Kidney (tissue), 13 donors: ENCODE measurements at regions not wholly inside any gene's neighbourhood (a gene's known extent, or its start where the extent isn't known, plus 50 kb on each side); places are given as distances from the start of the nearest gene placed in this dataset.
A peak's percentile ranks its signal among the peaks of the same experiment; 100 is the strongest.
"Not testable (repeated sequence)": the region's sequence is repeated elsewhere in the genome, so short reads cannot be mapped to it uniquely, and the experiment has no call there.

Experiments used
- DNase-seq, 5 donors: peaks; one replicate each; pipeline ENCODE4 v3.0.0-alpha.2; 2013 to 2020
- FAIRE-seq: peaks from 2 replicates; lab custom pipeline; 2012; peaks lifted over from hg19 to GRCh38; lab: Jason Lieb, UNC
- H3K27ac ChIP-seq, 2 donors: one replicate each; pipeline ENCODE4 v1.7.0; 2013; ENCODE audit warnings: low read depth in 2 of 2, low read length in 2 of 2, inconsistent platforms in 1 of 2
- H3K27me3 ChIP-seq: one replicate; pipeline ENCODE4 v1.7.1; 2013; ENCODE audit warnings: low read length, inconsistent platforms; ENCODE audit not compliant: control insufficient read depth, insufficient read depth
- H3K36me3 ChIP-seq, 3 donors: one replicate each; pipeline versions ENCODE4 v1.7.0 to v1.7.1; 2013; ENCODE audit warnings: low read length in 3 of 3, control low read depth in 1 of 3, inconsistent platforms in 1 of 3; ENCODE audit not compliant: insufficient read depth in 3 of 3, control insufficient read depth in 2 of 3
- H3K4me1 ChIP-seq, 3 donors: one replicate each; pipeline versions ENCODE4 v1.7.0 to v1.7.1; 2013; ENCODE audit warnings: low read length in 3 of 3, inconsistent platforms in 1 of 3, low read depth in 1 of 3; ENCODE audit not compliant: control insufficient read depth in 2 of 3, insufficient read depth in 2 of 3
- H3K4me3 ChIP-seq, 3 donors: one replicate each; pipeline versions ENCODE4 v1.7.0 to v1.8.1; 2013; ENCODE audit warnings: low read length in 3 of 3, control low read depth in 1 of 3, inconsistent platforms in 1 of 3
- H3K9ac ChIP-seq, 3 donors: one replicate each; pipeline versions ENCODE4 v1.7.0 to v1.7.1; 2013; ENCODE audit warnings: low read length in 3 of 3, control low read depth in 1 of 3, inconsistent platforms in 1 of 3
- H3K9me3 ChIP-seq, 3 donors: one replicate each; pipeline versions ENCODE4 v1.7.0 to v1.7.1; 2013; ENCODE audit warnings: low read length in 3 of 3, control low read depth in 1 of 3, inconsistent platforms in 1 of 3; ENCODE audit not compliant: control insufficient read depth in 2 of 3, insufficient read depth in 1 of 3
- intact Hi-C: fragments of 100-400 bp; cut with DNase I; formaldehyde crosslinking; loops from one replicate; pipeline ENCODE4 v1.11.1; 2022
- TF ChIP-seq, protein P1 (sequence below): IDR thresholded peaks from 3 replicates; pipeline ENCODE4 v1.5.1; 2012; ENCODE audit warnings: mild to moderate bottlenecking, moderate library complexity, borderline replicate concordance; ENCODE audit not compliant: insufficient read depth; ENCODE audit errors: extremely low read depth
- donor health status: control.
- donor health status: control.
- donor health status: control.
- donor health status: control.
- donor health status: control.
- donor health status: DM: yes; HTN: yes; CAD: no.
- donor health status: Normal renal cell carcinoma (clear cell type).

DNA sequence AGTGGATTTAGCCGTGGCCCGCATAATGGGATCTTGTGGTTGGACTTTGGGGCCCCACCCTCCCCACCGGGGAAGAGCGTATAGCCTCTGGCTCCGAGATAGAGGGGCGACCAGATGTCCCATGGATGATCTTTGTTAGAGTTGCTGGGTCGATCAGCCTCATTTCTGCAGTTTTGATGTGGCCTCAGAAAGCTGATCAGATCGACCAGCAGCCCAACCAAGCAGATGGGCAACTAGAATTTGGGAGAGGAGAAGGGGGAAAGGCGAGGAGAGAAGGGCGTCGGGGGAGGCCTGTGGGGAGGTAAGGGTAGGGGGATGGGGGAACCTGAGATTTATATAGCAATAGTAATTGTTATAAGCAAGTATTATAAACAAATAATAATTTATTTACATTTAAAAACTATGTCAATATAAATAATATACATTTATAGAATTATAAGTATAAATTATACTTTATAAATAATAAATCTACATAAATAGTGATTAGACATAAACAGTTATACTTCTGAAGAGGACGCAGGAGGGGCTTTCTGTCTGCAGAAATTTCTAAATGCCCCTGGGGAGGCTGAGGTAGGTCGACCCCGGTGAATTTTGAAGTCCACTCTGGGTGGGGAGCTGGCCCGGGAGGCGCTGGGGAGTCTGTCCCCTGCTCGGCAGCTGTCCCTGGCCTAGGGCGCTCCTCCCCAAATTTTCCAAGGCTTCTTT is 136.3 kb downstream of the KCNJ12 start:
- intact Hi-C loops: loop anchor here (5.0 to 10.0 kb wide), 2 partner anchors 58 to 385 kb away; partner anchors contain the start of gene DHRS7B

DNA sequence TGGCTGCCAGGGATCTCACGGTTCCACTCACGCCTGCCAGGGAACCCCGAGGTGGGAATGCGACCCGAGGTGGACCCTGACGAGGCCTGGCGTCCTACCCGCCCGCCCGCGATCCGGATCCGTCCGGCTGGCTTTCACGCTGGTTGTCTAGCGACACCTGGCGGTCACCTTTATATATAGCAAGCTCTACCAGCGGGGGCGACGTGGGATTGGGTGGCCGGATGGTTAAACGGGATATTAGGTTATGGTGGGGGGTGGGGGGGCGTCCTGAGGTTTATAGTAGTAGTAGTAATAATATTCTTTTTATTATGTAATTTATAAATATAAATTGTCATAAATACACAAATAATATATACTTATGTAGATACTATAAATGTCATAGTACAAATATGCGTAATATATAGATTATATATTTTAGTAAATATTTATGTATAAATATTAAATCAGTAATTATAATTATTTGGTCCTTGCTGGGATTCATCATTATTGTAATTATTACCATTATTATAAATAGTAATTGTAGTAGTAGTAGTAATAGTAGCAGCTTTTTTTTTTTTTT is 136.9 kb downstream of the KCNJ12 start:
- Histone ChIP-seq H3K4me3 (peak overlapping the region in 1 of 3 donors; percentile 23), H3K27ac (no peak overlapping the region), H3K36me3 (no peaks in the 10 kb centered on the region), H3K27me3 (peaks cover 2% of the 10 kb centered on the region), H3K9ac (no peak overlapping the region), H3K4me1 (peaks cover 0 to 5% (median 0%) of the 10 kb centered on the region in 3 donors), H3K9me3 (no peaks in the 10 kb centered on the region)
- intact Hi-C loops: loop anchor here (5.0 to 10.0 kb wide), 2 partner anchors 58 to 386 kb away; partner anchors contain the start of gene DHRS7B
- TF ChIP-seq, protein P1, sequence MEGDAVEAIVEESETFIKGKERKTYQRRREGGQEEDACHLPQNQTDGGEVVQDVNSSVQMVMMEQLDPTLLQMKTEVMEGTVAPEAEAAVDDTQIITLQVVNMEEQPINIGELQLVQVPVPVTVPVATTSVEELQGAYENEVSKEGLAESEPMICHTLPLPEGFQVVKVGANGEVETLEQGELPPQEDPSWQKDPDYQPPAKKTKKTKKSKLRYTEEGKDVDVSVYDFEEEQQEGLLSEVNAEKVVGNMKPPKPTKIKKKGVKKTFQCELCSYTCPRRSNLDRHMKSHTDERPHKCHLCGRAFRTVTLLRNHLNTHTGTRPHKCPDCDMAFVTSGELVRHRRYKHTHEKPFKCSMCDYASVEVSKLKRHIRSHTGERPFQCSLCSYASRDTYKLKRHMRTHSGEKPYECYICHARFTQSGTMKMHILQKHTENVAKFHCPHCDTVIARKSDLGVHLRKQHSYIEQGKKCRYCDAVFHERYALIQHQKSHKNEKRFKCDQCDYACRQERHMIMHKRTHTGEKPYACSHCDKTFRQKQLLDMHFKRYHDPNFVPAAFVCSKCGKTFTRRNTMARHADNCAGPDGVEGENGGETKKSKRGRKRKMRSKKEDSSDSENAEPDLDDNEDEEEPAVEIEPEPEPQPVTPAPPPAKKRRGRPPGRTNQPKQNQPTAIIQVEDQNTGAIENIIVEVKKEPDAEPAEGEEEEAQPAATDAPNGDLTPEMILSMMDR: peak; percentile 91
- DNase-seq (peak; percentile 84 to 93 (median 91)), FAIRE-seq (peak; percentile 97)

More for the DNA sequence above, 136.3 kb downstream of the KCNJ12 start:
- DNase-seq: no peak
- H3K27me3 ChIP-seq: peaks cover 2% of the 10 kb centered on the region
- H3K4me3 ChIP-seq: peak overlapping the region in 1 of 3 donors; percentile 23
- H3K9me3 ChIP-seq: no peaks in the 10 kb centered on the region
- TF ChIP-seq, protein P1: no peak
- FAIRE-seq: no peak
- peaks cover 0 to 5% (median 0%) of the 10 kb centered on the region in 3 donors for H3K4me1 ChIP-seq
- no peaks in the 10 kb centered on the region for H3K36me3 ChIP-seq
- no peak overlapping the region for H3K27ac ChIP-seq
- H3K9ac ChIP-seq: no peak overlapping the region

GRCh38 chr17:21514567-21514966 is 138.4 kb downstream of the KCNJ12 start:
- not testable (repeated sequence) for H3K36me3 ChIP-seq, H3K9ac ChIP-seq, DNase-seq, H3K9me3 ChIP-seq, FAIRE-seq, H3K4me1 ChIP-seq, H3K27ac ChIP-seq, H3K27me3 ChIP-seq, H3K4me3 ChIP-seq
- intact Hi-C loops: loop anchor here (5.0 to 10.0 kb wide), 2 partner anchors 60 to 387 kb away; partner anchors contain the start of gene DHRS7B

DNA sequence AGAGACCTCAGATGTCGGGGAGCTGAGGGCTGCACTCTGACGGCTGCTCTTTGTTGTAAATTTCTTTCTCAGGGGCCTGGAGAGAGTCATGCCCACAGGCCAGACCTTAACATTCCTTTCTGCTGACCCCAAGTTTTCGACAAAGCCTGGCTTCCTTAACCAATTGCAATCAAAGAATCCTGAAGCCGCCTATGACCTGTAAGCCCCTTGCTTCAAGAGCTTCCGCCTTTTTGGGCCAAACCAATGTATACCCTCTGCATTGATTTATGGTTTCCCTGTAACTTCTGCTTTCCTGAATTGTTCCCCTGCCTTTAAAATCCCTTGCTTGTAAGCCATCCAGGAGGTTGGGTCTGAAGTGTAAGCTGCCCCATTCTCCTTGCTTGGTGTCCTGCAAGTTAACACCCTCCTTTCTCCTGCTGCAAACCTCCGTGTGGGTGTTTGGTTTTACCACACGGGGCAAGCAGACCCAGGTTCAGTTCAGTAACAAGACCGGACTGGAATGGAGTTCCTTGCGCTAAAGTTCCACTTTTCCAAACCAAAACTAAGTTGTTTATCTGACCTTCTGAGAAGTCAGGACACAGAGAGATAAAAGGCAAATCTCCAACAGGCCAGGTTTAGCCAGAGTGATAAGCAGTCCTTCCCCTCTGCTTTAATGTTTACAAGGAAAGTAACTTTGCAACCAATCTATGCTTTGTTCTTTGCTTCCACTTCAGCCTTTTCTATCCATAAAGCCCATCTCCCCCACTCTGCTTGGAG is 141.6 kb downstream of the KCNJ12 start:
- Histone ChIP-seq H3K9me3 (no peaks in the 10 kb centered on the region), H3K4me3 (no peak overlapping the region), H3K27ac (no peak overlapping the region), H3K36me3 (no peaks in the 10 kb centered on the region), H3K4me1 (no peaks in the 10 kb centered on the region), H3K9ac (no peak overlapping the region), H3K27me3 (no peaks in the 10 kb centered on the region)
- peak in 1 of 5 donors; percentile 22 for DNase-seq
- intact Hi-C loops: loop anchor here (10.0 kb wide), 1 partner anchor 63 kb away; no protein-coding TSS in a partner anchor
- TF ChIP-seq, protein P1: no peak
- no peak for FAIRE-seq
